Medulla oblongata (tissue), 1 donor: ENCODE measurements at regions not wholly inside any gene's neighbourhood (a gene's known extent, or its start where the extent isn't known, plus 50 kb on each side); places are given as distances from the start of the nearest gene placed in this dataset.
"Not testable (repeated sequence)": the region's sequence is repeated elsewhere in the genome, so short reads cannot be mapped to it uniquely, and the experiment has no call there.

Experiments used
- DNase-seq: peaks from one replicate; pipeline ENCODE4 v3.0.0-alpha.2; 2015; ENCODE audit errors: extremely low spot score

DNA sequence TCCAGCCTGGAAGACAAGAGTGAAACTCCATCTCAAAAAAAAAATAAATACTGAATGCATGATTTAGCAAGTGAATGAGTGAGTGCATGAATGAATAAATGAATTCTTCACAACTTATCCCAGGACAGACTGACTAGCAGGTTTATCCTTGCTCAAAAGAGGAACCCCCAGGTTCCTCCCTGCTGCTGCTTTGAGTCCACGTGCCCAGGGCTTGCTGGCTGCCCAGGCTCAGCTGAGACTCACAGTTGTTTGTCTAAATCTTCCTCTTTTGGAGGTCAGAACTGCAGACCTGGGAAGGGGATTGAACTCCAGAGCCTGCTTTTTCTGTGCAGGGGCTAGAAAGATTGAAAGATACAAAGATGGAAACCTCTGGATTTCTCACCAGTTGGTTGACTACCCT is 117.4 kb upstream of the TMEM45B start:
- no peak for DNase-seq

DNA sequence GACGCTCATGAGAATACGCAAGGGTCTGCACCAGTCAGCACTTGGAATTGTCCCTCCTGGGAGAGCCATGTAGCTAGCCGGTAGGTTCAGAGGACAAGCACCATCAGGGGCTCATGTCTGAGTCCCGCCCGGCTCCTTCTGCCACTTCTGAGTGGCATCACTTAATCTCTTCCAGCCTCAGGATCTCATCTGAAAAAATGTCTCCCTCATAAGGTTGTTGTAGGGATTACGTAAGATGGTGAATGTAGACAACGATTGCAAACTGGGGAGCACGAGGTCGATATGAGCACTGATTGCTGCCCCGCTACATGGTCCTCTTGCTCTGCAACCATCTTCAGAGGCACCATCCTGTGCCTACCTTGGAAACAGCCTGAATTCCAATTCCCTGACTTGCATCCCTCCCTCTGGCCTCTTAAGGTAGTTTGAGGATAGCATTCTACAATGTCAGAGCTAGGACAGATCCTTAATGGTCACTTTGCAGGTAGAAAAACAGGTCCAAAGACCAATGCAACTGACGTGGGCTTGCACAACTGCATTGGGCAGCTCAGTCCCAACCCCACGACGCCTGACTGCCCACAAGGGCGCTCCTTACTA is 115.8 kb upstream of the TMEM45B start:
- no peak for DNase-seq

DNA sequence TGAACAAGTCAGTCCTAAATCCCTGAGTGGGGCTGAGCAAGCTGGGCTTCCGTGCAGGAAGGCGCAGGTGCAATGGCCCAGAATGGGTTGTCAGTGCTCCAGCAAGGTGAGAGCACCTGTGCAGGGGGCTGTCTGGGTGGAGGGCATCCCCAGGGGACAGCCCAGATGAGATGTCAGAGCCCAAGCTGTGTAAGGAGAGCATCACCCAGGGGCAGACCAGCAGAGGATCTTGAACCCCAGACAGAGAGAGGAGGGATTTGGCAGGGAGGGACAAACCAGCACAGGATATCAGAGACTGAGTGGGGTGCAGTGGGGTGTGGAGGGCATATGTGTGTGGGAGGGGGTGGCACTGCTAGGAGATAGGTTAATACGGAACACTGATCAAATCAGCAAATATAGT is 114.9 kb upstream of the TMEM45B start:
- DNase-seq, result no peak

DNA sequence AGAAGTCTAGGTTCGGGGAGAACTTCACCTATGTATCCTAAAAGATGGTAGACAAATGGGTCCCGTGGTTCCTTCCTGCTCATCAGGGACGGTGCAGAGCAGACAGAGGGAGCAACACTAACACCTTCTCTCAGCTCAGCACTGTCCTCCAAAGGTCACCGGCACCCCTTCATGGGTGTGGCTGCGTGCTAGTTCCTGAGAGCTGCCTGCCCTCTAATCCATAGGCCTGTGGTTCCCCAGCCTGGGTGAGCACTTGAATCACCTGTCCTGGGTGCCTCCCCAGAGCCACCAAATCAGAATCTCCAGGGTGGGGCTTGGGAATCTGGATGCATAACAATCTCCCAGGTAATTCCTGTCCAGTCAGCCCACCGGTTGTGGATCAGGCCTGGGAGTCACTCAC is 113.9 kb upstream of the TMEM45B start:
- no peak for DNase-seq

DNA sequence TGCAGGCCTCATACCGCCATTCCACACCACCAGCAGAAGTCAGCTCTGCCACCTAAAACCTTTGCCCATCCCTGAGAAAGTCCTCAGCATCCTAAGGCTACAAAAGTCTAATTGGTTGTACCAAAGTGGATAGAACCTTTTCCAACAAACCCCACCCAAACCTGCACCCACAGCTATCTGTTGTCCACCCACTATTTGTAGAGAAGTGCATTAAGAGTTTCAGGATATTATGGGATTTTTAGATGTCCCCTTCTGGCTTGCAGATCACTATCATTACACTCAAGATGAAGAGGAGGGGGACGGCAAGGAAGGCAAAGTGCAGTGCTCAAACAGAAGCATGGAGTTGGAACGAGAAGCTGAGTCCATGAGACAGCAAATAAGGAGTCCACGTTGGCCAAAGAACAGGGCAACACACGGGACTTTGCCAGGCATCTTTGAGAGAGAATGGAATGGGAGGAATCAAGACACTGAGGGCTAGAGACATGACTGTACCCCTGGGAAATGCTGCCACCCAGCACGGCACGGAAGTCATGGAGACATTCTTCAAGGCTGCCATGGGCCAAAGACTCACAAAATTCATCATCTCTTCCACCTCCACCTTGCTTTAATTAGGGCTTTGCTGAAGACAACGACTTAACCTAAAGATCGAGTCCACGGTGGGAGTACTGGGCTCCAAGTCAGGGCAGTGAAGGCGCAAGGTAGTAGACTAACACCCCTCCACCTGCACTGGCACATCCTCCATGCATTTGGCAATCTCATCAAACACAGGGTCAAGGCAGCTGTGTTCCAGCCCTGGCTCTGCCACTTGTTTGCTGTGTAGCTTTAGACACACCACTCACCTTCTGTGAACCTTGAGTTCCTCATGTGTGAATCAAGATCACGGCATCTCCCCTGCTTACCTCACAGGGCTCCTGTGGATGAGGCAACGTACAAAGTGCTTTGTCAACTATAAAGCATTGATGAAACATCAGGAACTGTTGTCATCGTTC is 112.9 kb upstream of the TMEM45B start:
- no peak for DNase-seq

DNA sequence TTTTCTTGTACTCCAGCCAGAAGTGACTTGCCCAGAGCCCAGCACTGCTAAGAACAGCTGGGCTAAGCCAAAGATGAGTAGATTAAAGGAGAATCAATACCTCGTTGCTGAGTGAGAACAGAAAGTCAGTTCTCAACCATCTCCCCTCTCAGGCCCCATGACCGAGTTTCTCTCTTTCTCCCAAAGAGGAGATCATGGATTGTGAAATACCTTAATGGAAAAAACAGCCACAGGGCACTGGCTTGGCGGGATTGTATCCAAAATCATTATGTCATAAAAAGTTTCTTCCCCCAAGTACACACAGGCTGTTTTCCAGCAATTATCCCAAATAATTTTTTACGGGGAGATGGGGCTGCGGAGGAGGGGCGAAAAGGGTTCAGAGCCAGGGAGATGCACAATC is 111.8 kb upstream of the TMEM45B start:
- no peak for DNase-seq

GRCh38 chr11:129704831-129705230 is 110.8 kb upstream of the TMEM45B start:
- no peak for DNase-seq

- no peak for DNase-seq
These were observed 110.3 kb upstream of the TMEM45B start for GRCh38 chr11:129705341-129705740.

- DNase-seq, result no peak
These were observed 109.7 kb upstream of the TMEM45B start for GRCh38 chr11:129705933-129706332.

DNA sequence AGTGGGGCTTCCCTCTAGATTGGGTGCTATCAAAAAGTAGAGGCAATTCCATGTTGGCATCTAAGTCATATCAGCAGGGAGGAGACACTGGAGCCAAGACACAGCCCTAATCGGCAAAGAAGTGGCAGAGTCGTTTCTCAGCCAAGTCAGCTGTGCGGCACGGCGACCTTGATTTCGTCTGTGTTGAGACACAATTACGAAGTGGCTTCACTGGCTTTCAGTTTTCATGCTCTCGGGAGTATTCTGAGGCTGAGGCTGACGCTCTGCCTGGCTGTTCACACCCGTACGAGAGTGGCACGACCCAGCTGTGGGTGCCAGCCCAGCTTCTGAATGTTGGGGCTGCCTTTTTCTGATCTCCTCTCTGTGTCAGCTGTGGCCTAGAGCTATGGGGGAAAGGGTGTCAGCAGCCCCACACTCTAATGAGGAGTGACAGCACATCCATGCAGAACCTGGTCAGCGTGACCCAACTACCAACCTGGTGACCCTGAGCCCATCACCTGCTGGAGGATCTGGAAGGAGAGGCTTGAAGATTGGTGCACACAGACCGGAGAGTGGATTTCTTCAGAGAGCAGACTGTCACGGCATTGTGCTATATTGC is 105.7 kb upstream of the TMEM45B start:
- no peak for DNase-seq

DNA sequence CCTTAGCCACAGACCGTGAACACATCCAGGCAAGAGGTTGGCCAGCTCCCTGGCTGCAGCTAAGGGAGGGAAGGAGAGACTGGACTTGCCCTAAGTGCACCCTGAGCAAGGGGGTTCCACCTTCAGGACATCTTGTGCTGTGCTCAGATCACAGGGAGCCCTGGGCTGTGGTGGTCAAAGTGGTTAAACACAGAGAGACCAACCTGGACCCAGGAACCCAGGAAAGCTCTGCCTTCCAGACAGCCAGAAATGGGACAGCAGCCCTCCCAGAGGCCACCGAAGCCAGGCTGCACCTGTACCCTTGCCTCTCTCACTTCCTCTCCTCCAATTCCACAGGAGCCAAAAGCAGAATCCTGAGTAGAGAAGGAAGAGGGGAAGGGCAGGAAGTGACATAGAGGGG is 105.2 kb upstream of the TMEM45B start:
- DNase-seq, result no peak

GRCh38 chr11:129711760-129712159 is 103.9 kb upstream of the TMEM45B start:
- no peak for DNase-seq

- DNase-seq, result not testable (repeated sequence)
These were observed 103.0 kb upstream of the TMEM45B start for GRCh38 chr11:129712486-129713240.

- DNase-seq, result no peak
These were observed 96.6 kb upstream of the TMEM45B start for GRCh38 chr11:129719037-129719436.

DNA sequence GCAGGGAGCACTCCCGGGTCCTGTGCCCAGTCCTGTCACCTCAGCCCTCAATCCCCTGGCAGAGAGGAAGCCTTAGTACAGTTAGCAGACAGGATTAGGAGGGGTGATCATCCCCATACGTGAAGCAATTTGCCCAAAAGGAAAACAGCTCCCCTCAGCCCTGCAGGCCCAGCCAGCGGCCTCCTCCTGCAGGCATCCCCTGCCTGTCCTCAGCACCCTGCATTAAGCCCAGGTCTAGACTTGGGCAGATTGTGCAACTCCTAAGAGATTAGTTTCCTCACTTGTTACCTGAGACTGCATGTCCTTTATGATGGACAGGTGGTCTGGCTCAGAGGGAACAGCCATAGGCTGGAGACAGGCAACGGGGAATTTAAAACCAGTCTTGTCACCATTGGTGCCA is 95.5 kb upstream of the TMEM45B start:
- DNase-seq, result no peak

GRCh38 chr11:129720994-129721393 is 94.7 kb upstream of the TMEM45B start:
- no peak for DNase-seq

- DNase-seq, result no peak
These were observed 94.0 kb upstream of the TMEM45B start for GRCh38 chr11:129721685-129722084.

DNA sequence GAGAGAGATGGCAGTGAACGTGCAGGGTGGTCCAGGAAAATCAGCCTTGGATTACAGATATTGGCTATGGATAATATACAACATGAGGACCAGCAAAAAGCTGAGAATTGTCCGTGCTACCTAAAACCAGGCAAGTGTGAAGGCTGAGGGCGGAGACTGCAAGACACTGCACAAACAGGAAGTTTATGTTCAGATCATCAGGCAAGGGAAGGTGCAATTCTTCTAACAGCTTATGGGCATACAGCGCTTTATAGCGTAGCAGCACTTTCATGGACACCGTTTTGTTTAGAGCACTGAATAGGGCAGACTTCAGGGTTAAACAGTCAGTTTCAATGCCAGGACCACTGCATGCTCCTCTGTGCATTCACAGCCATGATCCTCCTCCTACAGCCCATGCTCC is 93.1 kb upstream of the TMEM45B start:
- DNase-seq, result no peak

DNA sequence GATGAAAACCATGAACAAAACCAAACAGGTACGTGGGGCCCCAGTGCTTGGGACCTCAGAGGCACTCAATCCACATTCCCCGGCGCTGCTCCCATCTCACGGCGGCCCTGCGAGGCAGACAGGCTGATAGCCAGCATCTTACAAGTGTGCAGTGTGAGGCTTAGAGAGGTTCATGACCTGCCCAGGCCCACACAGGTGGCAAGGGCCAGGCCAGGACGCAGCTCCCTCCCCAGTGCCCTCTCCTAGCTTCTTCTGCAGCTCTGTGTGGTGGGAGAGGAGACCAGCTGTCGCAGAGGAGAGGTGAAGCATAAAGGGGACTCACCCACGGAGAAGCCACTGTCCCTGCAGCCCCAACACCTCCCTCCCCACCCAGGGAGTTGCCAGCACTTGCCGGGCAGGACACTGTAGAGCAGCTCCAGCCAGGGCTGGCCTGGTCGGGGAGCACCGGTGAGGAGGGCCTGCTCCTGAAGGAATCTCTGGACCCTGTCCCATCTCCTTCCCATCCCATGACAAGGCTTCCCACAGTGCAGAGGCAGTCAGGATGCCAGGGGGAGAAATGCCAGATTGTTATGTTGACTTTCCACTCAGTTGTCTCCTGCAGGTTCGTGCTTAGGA is 92.4 kb upstream of the TMEM45B start:
- no peak for DNase-seq

DNA sequence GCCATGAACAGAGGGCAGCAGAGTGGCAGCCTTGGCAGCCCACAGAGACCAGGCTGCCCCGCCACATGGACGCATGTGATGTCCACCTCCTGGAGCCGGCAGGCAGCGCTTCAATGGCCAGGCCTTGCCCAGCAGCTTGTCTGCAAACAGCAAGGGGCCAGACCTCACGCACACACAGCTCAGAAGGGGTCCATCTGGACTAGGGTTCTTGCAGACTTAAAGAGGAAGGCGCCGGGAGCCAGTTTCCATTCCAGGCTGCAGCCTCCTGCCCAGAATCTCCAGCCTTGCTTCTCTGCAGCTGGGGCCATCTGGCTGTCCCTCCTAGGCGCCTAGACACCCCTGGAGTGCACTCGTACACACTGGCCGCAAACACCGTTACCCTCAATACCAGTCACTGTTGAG is 91.9 kb upstream of the TMEM45B start:
- DNase-seq, result no peak

DNA sequence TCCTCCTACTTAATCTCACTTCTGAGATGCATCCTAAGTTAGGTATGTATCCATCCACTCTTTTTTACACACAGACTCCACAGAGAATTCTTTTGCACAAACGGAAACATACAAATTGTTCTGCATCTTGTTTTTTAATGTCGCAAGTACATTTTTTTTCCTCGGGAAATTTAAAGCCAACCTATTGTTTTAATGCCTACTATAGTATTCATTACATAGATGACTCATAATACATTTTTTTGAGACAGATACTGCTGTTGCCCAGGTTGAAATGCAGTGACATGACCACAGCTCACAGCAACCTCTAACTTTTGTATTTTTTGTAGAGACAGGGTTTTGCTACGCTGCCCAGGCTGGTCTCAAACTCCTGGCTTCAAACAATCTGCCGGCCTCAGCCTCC is 90.8 kb upstream of the TMEM45B start:
- DNase-seq, result no peak

DNA sequence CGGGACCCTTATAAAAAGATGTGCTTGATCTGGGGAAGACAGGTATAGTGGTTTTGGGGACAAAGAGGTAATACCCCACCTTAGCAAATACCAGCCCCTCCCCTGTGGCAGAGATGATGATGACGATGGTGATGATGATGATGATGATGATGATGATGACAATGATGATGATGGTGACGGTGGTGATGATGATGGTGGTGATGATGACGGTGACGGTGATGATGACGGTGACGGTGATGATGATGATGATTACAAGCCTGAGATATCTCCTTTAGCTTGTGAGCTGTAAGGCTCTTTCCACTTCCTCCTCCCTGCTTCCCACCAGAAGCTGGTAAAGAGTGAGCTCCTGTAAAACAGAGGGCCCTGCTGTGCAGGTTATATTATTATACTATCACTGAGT is 89.5 kb upstream of the TMEM45B start:
- no peak for DNase-seq
